Activated naive CD8-positive, alpha-beta T cell treated with anti-CD3 and anti-CD28 coated beads, Interleukin-2, amount 10 ng/mL, durations not matched to agents 7 days and 5 days (primary cell): ENCODE measurements at regions not wholly inside any gene's neighbourhood (a gene's known extent, or its start where the extent isn't known, plus 50 kb on each side); places are given as distances from the start of the nearest gene placed in this dataset.
"Not testable (repeated sequence)": the region's sequence is repeated elsewhere in the genome, so short reads cannot be mapped to it uniquely, and the experiment has no call there.

Experiments used
- ATAC-seq: fragments of 150-1000 bp; cut with Tn5 transposase; one replicate; pipeline ENCODE4 v1.10.0; 2021; ENCODE audit warnings: low read depth, moderate library complexity
- POLR2A ChIA-PET: fragments of 350-600 bp; sonication (Branson Sonifier 250); formaldehyde crosslinking; loops from one replicate; lab custom pipeline; 2021; ENCODE audit warnings: antibody characterized with exemption; lab: Charles Lee
- DNase-seq: peaks from one replicate; pipeline ENCODE4 v3.0.0; 2021
- H3K27ac Mint-ChIP-seq: one replicate; pipeline ENCODE4 v1.8.0; 2022; ENCODE audit warnings: mild to moderate bottlenecking, mixed read lengths
- H3K27me3 Mint-ChIP-seq: one replicate; pipeline ENCODE4 v1.8.0; 2022; ENCODE audit warnings: mild to moderate bottlenecking, moderate library complexity, mixed read lengths
- H3K36me3 Mint-ChIP-seq: one replicate; pipeline ENCODE4 v1.8.0; 2021; ENCODE audit warnings: mild to moderate bottlenecking, mixed read lengths
- H3K4me1 Mint-ChIP-seq: one replicate; pipeline ENCODE4 v1.8.0; 2021; ENCODE audit warnings: mixed read lengths
- H3K4me3 Mint-ChIP-seq: one replicate; pipeline ENCODE4 v1.8.0; 2022; ENCODE audit warnings: mild to moderate bottlenecking, moderate library complexity, mixed read lengths
- H3K9me3 Mint-ChIP-seq: one replicate; pipeline ENCODE4 v1.8.0; 2021; ENCODE audit warnings: mixed read lengths

GRCh38 chr18:5052491-5052890 is 144.6 kb downstream of the AKAIN1 start:
- H3K27ac Mint-ChIP-seq = no peak overlapping the region
- H3K4me1 Mint-ChIP-seq = peaks cover under 1% of the 10 kb centered on the region
- no peak overlapping the region for H3K4me3 Mint-ChIP-seq
- DNase-seq (no peak), ATAC-seq (no peak)
- POLR2A ChIA-PET = no interaction called here
- peaks cover 4% of the 10 kb centered on the region for H3K27me3 Mint-ChIP-seq
- no peaks in the 10 kb centered on the region for H3K9me3 Mint-ChIP-seq
- no peaks in the 10 kb centered on the region for H3K36me3 Mint-ChIP-seq

DNA sequence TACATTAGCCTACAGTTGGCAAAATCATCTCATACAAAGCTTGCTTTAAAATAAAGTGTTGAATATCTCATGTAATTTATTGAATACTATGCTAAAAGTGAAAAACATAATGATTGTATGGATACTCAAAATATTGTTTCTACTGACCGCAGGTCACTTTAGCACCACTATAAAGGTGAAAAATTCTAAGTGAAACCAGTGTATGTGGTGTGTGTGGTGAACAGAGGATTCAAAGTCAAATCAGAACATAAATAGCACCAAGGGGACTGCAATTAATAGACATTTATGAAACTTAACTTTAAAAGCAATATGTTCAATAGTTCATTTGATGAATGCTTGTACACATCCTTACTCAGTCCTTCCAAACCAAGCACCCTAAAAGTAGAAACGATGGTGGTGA is 145.8 kb downstream of the AKAIN1 start:
- ATAC-seq = no peak
- POLR2A ChIA-PET = no interaction called here
- H3K27me3 Mint-ChIP-seq = peaks cover 4% of the 10 kb centered on the region
- no peaks in the 10 kb centered on the region for H3K36me3 Mint-ChIP-seq
- no peaks in the 10 kb centered on the region for H3K4me1 Mint-ChIP-seq
- H3K9me3 Mint-ChIP-seq = no peaks in the 10 kb centered on the region
- H3K27ac Mint-ChIP-seq = no peak overlapping the region
- no peak overlapping the region for H3K4me3 Mint-ChIP-seq
- DNase-seq = no peak

DNA sequence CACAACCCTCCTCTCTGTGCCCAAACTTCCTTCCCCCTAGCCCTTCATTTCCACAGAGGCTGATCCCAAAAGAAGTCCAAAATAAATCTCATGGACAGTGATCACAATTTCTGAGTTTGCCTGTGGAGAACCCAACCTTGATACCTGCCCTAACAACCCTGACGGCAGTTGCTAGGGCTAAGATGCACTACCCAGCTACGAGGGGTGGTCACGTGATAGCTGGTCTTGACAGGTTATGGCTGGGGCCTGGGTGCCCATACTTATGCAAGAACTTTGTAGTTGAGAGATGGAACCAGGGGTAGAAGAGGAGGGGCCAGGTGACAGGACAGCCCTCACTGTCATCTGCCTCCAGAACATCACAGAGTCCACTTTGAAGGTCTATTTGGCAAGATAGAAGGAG is 147.9 kb downstream of the AKAIN1 start:
- POLR2A ChIA-PET = no interaction called here
- Mint-ChIP-seq H3K4me1 (no peaks in the 10 kb centered on the region), H3K27me3 (no peaks in the 10 kb centered on the region), H3K36me3 (no peaks in the 10 kb centered on the region), H3K9me3 (no peaks in the 10 kb centered on the region), H3K27ac (no peak overlapping the region), H3K4me3 (no peak overlapping the region)
- ATAC-seq (no peak), DNase-seq (no peak)

- POLR2A ChIA-PET = no interaction called here
- no peak for ATAC-seq
- Mint-ChIP-seq H3K36me3 (no peaks in the 10 kb centered on the region), H3K27me3 (peaks cover 2% of the 10 kb centered on the region), H3K4me3 (no peak overlapping the region), H3K4me1 (no peaks in the 10 kb centered on the region), H3K9me3 (peaks cover 1% of the 10 kb centered on the region), H3K27ac (no peak overlapping the region)
- DNase-seq = no peak
Measured at GRCh38 chr18:5040476-5040875, 156.6 kb downstream of the AKAIN1 start.

DNA sequence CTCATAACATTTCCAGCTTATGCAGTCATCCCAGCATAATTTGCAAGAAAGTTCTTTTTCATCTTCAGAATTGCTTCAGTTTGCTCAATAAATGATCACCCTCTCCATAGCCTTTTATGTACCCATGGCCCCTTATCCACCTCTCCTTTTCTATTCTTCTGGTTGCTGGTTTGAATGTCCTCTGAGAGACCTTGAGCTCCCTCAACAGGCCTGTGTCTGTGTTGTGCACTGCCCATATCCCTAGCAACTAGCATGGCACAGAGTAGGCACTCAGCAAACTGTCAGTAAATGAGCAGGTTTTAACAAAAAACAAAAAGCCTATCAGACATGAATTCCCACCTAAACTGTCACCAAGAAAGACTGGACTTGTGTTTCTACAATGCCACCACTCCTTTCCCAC is 160.5 kb downstream of the AKAIN1 start:
- Mint-ChIP-seq H3K36me3 (no peaks in the 10 kb centered on the region), H3K4me3 (no peak overlapping the region), H3K27ac (no peak overlapping the region), H3K4me1 (no peaks in the 10 kb centered on the region), H3K27me3 (peaks cover 2% of the 10 kb centered on the region), H3K9me3 (peaks cover 5% of the 10 kb centered on the region)
- DNase-seq (no peak), ATAC-seq (no peak)
- POLR2A ChIA-PET = no interaction called here

- ATAC-seq = no peak
- Mint-ChIP-seq H3K36me3 (no peaks in the 10 kb centered on the region), H3K4me3 (no peak overlapping the region), H3K4me1 (no peaks in the 10 kb centered on the region), H3K27me3 (peaks cover 3% of the 10 kb centered on the region), H3K27ac (no peak overlapping the region), H3K9me3 (peaks cover 5% of the 10 kb centered on the region)
- POLR2A ChIA-PET = no interaction called here
- no peak for DNase-seq
Measured at GRCh38 chr18:5031216-5031615, 165.8 kb downstream of the AKAIN1 start.

DNA sequence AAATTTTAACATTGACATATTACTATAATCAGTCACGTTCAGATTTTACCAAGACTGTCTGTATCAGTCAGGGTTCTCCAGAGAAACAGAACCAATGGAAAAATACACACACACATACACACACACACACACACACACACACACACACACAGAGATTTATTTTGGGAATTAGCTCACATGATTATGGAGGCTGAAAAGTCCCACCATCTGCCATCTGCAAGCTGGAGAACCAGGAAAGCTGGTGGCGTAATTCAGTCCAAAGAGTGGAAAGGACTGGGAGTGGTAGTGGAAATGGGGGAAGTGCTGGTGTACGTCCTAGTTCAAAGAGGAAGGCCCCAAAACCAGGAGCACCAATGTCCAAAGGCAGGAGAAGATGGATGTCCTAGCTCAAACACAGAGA is 166.4 kb downstream of the AKAIN1 start:
- H3K27me3 Mint-ChIP-seq = peaks cover 3% of the 10 kb centered on the region
- no peaks in the 10 kb centered on the region for H3K36me3 Mint-ChIP-seq
- POLR2A ChIA-PET = no interaction called here
- DNase-seq = no peak
- no peaks in the 10 kb centered on the region for H3K4me1 Mint-ChIP-seq
- no peak overlapping the region for H3K27ac Mint-ChIP-seq
- peaks cover 4% of the 10 kb centered on the region for H3K9me3 Mint-ChIP-seq
- H3K4me3 Mint-ChIP-seq = no peak overlapping the region
- ATAC-seq = no peak

GRCh38 chr18:5029592-5029991 is 167.5 kb downstream of the AKAIN1 start:
- Mint-ChIP-seq H3K27me3 (peaks cover 3% of the 10 kb centered on the region), H3K36me3 (no peaks in the 10 kb centered on the region), H3K4me3 (no peak overlapping the region), H3K4me1 (no peaks in the 10 kb centered on the region), H3K9me3 (peaks cover 2% of the 10 kb centered on the region), H3K27ac (no peak overlapping the region)
- POLR2A ChIA-PET = no interaction called here
- ATAC-seq = no peak
- no peak for DNase-seq

DNA sequence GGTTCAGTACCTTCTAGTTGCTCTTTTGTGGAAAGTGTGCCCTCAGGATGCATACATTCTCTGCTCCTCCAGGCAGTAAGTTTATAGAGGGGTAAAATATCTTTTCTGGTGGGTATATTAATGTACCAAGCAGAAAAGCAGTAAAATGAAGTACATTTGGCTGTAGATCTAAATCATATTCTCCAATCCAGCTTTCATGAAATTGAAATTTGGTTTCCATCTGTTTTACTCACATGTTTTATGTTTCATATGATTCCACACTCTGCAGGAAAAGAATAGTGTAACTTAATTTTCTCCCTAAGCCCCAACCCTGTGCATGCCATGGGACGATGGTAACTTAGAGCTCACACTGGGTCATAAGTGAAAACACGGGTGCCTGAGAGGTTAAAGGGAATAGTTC is 172.3 kb downstream of the AKAIN1 start:
- H3K4me1 Mint-ChIP-seq = no peaks in the 10 kb centered on the region
- no peak overlapping the region for H3K27ac Mint-ChIP-seq
- no peak overlapping the region for H3K4me3 Mint-ChIP-seq
- ATAC-seq = no peak
- H3K9me3 Mint-ChIP-seq = no peaks in the 10 kb centered on the region
- DNase-seq = no peak
- POLR2A ChIA-PET = no interaction called here
- H3K36me3 Mint-ChIP-seq = no peaks in the 10 kb centered on the region
- peaks cover 3% of the 10 kb centered on the region for H3K27me3 Mint-ChIP-seq

DNA sequence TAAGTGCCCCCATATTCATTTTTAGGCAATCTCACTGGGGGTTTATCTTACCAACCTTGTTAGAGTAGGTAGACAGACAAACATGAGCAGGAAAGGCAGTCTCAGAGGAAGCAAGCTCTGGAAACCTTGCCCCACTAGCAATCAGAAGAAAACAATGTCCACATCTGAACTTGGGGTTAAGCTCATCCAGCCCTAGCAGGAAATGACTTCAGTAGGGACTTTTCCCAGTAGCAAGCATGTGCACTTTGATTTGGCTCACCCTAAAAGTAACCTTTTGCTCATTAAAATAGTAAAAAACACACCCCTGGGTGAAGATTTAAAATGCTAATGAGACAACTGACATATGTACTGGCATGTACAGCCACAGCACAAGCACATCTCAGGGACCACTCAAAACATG is 175.5 kb downstream of the AKAIN1 start:
- H3K4me1 Mint-ChIP-seq = no peaks in the 10 kb centered on the region
- no peaks in the 10 kb centered on the region for H3K27me3 Mint-ChIP-seq
- ATAC-seq = no peak
- no peaks in the 10 kb centered on the region for H3K36me3 Mint-ChIP-seq
- DNase-seq = no peak
- H3K27ac Mint-ChIP-seq = no peak overlapping the region
- H3K4me3 Mint-ChIP-seq = no peak overlapping the region
- POLR2A ChIA-PET = no interaction called here
- no peaks in the 10 kb centered on the region for H3K9me3 Mint-ChIP-seq

DNA sequence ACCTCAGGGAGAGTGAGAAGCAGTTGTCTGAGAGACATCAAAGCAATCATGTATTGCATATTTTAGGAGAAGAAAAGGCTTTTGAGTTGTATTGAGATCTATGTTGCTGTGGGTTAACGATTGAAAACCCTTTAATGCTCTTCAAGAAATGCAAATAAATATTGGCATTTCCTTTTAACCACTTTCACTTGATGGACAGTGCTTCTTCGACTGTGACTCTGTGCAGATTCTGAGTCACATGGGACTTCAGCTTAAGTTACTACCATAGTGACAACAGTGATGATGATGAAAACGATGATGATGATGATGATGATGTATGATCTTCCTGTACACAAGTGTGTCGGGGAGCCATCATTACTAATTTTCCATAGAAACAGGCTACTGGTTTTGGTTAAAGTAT is 181.8 kb downstream of the AKAIN1 start:
- ATAC-seq (no peak), DNase-seq (no peak)
- H3K9me3 Mint-ChIP-seq = no peaks in the 10 kb centered on the region
- no peaks in the 10 kb centered on the region for H3K36me3 Mint-ChIP-seq
- POLR2A ChIA-PET = no interaction called here
- H3K27ac Mint-ChIP-seq = no peak overlapping the region
- no peak overlapping the region for H3K4me3 Mint-ChIP-seq
- no peaks in the 10 kb centered on the region for H3K4me1 Mint-ChIP-seq
- H3K27me3 Mint-ChIP-seq = peaks cover 2% of the 10 kb centered on the region

- H3K36me3 Mint-ChIP-seq, H3K9me3 Mint-ChIP-seq, ATAC-seq, H3K27ac Mint-ChIP-seq, H3K27me3 Mint-ChIP-seq, POLR2A ChIA-PET, DNase-seq, H3K4me1 Mint-ChIP-seq, H3K4me3 Mint-ChIP-seq: not testable (repeated sequence)
Measured at GRCh38 chr18:5004031-5004820, 192.8 kb downstream of the AKAIN1 start.

- Mint-ChIP-seq H3K4me3 (no peak overlapping the region), H3K27ac (no peak overlapping the region), H3K27me3 (no peaks in the 10 kb centered on the region), H3K9me3 (peaks cover 11% of the 10 kb centered on the region), H3K4me1 (no peaks in the 10 kb centered on the region), H3K36me3 (no peaks in the 10 kb centered on the region)
- POLR2A ChIA-PET = no interaction called here
- DNase-seq (no peak), ATAC-seq (no peak)
Measured at GRCh38 chr18:4994710-4995109, 202.3 kb downstream of the AKAIN1 start.

DNA sequence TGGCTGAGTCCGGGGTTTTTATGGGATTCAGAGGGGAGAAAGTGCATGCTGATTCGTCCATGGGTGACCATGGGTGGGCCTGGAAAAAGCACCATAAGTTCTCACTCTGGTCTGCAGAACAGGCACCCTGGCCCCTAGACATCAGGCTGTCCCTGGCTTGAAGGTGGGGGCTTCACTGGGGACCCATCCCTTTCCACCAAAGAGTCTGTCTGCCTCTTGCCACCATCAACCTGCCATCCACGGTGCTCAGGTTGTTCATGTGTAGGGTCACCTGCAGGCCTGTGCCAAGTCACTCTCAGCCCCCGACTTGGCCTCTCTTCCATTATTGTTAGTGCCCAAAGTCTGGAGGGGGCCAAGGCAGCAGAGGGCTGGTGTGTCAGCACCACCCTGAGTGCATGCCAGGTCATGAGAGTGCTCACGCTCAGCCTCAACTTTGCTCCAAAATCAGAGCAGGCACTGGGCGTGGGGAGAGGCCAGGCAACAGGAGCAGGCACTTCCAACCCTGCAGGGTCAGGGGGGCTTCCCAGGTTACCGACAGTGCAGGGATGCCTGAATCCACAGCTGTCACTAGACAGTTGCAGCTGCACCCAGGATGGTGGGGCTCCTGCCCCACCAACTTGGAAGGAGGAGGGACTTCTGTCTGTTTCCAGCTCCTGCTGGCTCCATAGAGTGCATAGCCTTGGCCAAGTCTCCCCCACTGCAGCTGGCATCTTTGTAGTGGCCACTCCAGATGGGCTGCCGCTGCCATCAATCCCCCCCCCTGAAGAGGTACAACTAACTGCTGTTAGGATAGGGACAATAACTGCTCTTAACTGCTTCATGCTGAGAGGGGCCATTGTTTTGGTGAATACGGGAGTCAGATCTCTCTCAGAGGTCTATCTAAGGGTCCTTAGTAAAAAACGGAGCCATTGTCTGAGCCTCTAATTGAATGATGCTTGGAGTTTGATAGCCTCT is 209.3 kb downstream of the AKAIN1 start:
- POLR2A ChIA-PET = no interaction called here
- H3K36me3 Mint-ChIP-seq = no peaks in the 10 kb centered on the region
- DNase-seq (no peak), ATAC-seq (no peak)
- H3K9me3 Mint-ChIP-seq = peaks cover 8% of the 10 kb centered on the region
- no peaks in the 10 kb centered on the region for H3K27me3 Mint-ChIP-seq
- H3K4me3 Mint-ChIP-seq = no peak overlapping the region
- no peak overlapping the region for H3K27ac Mint-ChIP-seq
- H3K4me1 Mint-ChIP-seq = no peaks in the 10 kb centered on the region
